Mammary epithelial cell (primary cell): ENCODE measurements at regions not wholly inside any gene's neighbourhood (a gene's known extent, or its start where the extent isn't known, plus 50 kb on each side); places are given as distances from the start of the nearest gene placed in this dataset.

Experiments used
- EZH2 ChIP-seq: IDR thresholded peaks from 2 replicates; pipeline ENCODE4 v1.6.1; 2012; ENCODE audit warnings: low read length, inconsistent platforms, borderline replicate concordance
- TF ChIP-seq, protein P1 (sequence below), 2 donors: IDR thresholded peaks in 1 of 2; conservative IDR thresholded peaks in 1 of 2; 2 replicates each; pipeline ENCODE4 v1.5.1; 2011 to 2012; ENCODE audit warnings: inconsistent platforms in 2 of 2, low read length in 2 of 2, mild to moderate bottlenecking in 2 of 2, control low read depth in 1 of 2, low read depth in 1 of 2; ENCODE audit not compliant: insufficient read depth in 1 of 2; ENCODE audit errors: extremely low read depth in 1 of 2

DNA sequence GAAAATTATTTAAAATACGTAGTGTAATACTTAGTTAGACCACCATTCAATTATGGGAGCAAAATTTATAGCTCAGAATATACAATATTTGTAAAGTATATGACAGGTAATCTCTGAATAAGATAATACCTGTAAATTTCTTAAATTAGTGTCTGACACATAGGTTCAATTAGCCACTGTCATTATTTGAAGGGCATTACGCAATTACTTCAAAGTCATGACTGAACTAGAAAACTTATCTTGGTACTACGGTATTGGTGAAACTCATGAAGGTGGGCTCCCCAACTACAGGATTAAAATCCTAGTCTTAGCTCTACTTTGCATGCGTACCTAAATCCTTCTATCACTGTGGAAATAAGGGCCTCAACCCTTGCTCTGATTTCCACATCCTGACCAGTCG is 860.7 kb downstream of the PCDH19 start:
- TF ChIP-seq, protein P1, sequence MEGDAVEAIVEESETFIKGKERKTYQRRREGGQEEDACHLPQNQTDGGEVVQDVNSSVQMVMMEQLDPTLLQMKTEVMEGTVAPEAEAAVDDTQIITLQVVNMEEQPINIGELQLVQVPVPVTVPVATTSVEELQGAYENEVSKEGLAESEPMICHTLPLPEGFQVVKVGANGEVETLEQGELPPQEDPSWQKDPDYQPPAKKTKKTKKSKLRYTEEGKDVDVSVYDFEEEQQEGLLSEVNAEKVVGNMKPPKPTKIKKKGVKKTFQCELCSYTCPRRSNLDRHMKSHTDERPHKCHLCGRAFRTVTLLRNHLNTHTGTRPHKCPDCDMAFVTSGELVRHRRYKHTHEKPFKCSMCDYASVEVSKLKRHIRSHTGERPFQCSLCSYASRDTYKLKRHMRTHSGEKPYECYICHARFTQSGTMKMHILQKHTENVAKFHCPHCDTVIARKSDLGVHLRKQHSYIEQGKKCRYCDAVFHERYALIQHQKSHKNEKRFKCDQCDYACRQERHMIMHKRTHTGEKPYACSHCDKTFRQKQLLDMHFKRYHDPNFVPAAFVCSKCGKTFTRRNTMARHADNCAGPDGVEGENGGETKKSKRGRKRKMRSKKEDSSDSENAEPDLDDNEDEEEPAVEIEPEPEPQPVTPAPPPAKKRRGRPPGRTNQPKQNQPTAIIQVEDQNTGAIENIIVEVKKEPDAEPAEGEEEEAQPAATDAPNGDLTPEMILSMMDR (conservative IDR thresholded peaks at IDR 0.05 in 1 of 2, IDR thresholded peaks at IDR 0.05 in 1 of 2; ENCODE audit: extremely low read depth in 1 of 2, insufficient read depth in 1 of 2, low read depth in 1 of 2, low read length in 2 of 2): no peak
- no peak for TF ChIP-seq EZH2
